ENCODE measurements at regions not wholly inside any gene's neighbourhood (a gene's known extent, or its start where the extent isn't known, plus 50 kb on each side); places are given as distances from the start of the nearest gene placed in this dataset.

GRCh38 chr15:89024418-89024817 is 63.8 kb upstream of the ABHD2 start:
- Histone ChIP-seq H3K27me3 (ENCODE audit: control insufficient read depth, insufficient read depth, low read length) (no peaks in the 10 kb centered on the region), H3K36me3 (ENCODE audit: control insufficient read depth, insufficient read depth, low read length) (no peaks in the 10 kb centered on the region), H3K4me1 (ENCODE audit: control insufficient read depth, insufficient read depth, low read length) (peaks cover 4% of the 10 kb centered on the region), H3K9me3 (ENCODE audit: control insufficient read depth, insufficient read depth, low read depth, low read length) (no peaks in the 10 kb centered on the region; the same call in 1 of the 2 replicates), H3K27ac (ENCODE audit: low read length) (no peak overlapping the region), H3K4me3 (ENCODE audit: low read depth in 2 of 2, low read length in 2 of 2) (no peak overlapping the region)
- in situ Hi-C loops (cut with HindIII; ENCODE audit: low pct_unique_long_range_greater_than_20kb, low sequenced_read_pairs), result no loop called here
- BruUV-seq (replicated peaks), result no TSS peak
- CTCF ChIA-PET, result interaction anchor here (0.5 to 1.2 kb wide), 4 partner anchors 109 to 266 kb away, joined by 3 to 5 read pairs (median 3); no protein-coding TSS in a partner anchor
- TF ChIP-seq CTCF (IDR thresholded peaks at IDR 0.05), result no peak
- TF ChIP-seq SIN3A (IDR thresholded peaks at IDR 0.05; ENCODE audit: borderline replicate concordance, insufficient read depth, low read depth, low read length), result no peak
- TF ChIP-seq REST (IDR thresholded peaks at IDR 0.05; ENCODE audit: insufficient read depth in 1 of 2, low read depth in 2 of 2, low read length in 1 of 2), result no peak
- no peak for TF ChIP-seq POLR2AphosphoS5 (IDR thresholded peaks at IDR 0.05; ENCODE audit: low read depth, low read length)
- no peak for TF ChIP-seq TCF7L2 (IDR thresholded peaks at IDR 0.05; ENCODE audit: low read depth, low read length)
- intact Hi-C loops (cut with micrococcal nuclease; ENCODE audit: unreplicated experiment), result no loop called here
- POLR2A ChIA-PET, result interaction anchor here (0.6 to 0.7 kb wide), 2 partner anchors 42 to 49 kb away, joined by 3 to 5 read pairs; no protein-coding TSS in a partner anchor
- DNase-seq (ENCODE audit: low read depth, low spot score) (no peak), ATAC-seq (no peak)

- Histone ChIP-seq H3K36me3 (ENCODE audit: control insufficient read depth, insufficient read depth, low read length) (no peaks in the 10 kb centered on the region), H3K4me1 (ENCODE audit: control insufficient read depth, insufficient read depth, low read length) (no peaks in the 10 kb centered on the region), H3K27ac (ENCODE audit: low read length) (no peak overlapping the region), H3K9me3 (ENCODE audit: control insufficient read depth, insufficient read depth, low read depth, low read length) (no peaks in the 10 kb centered on the region; the same call in 1 of the 2 replicates), H3K27me3 (ENCODE audit: control insufficient read depth, insufficient read depth, low read length) (no peaks in the 10 kb centered on the region), H3K4me3 (ENCODE audit: low read depth in 2 of 2, low read length in 2 of 2) (no peak overlapping the region)
- POLR2A ChIA-PET, result interaction anchor here (0.6 kb wide), 1 partner anchor 137 kb away, joined by 3 read pairs; no protein-coding TSS in a partner anchor
- intact Hi-C loops (cut with micrococcal nuclease; ENCODE audit: unreplicated experiment) (no loop called here), in situ Hi-C loops (cut with HindIII; ENCODE audit: low pct_unique_long_range_greater_than_20kb, low sequenced_read_pairs) (no loop called here)
- ATAC-seq, result no peak
- no peak for DNase-seq (ENCODE audit: low read depth, low spot score)
- TF ChIP-seq POLR2AphosphoS5 (IDR thresholded peaks at IDR 0.05; ENCODE audit: low read depth, low read length), result no peak
- no peak for TF ChIP-seq CTCF (IDR thresholded peaks at IDR 0.05)
- no peak for TF ChIP-seq REST (IDR thresholded peaks at IDR 0.05; ENCODE audit: insufficient read depth in 1 of 2, low read depth in 2 of 2, low read length in 1 of 2)
- no peak for TF ChIP-seq TCF7L2 (IDR thresholded peaks at IDR 0.05; ENCODE audit: low read depth, low read length)
- TF ChIP-seq SIN3A (IDR thresholded peaks at IDR 0.05; ENCODE audit: borderline replicate concordance, insufficient read depth, low read depth, low read length), result no peak
- no TSS peak for BruUV-seq (replicated peaks)
- CTCF ChIA-PET, result no interaction called here
These were observed 62.1 kb upstream of the ABHD2 start for GRCh38 chr15:89026167-89026566.

Measured in Panc1 (cell line).